DMS153 (cell line): ENCODE measurements at regions not wholly inside any gene's neighbourhood (a gene's known extent, or its start where the extent isn't known, plus 50 kb on each side); places are given as distances from the start of the nearest gene placed in this dataset.

Source experiments
- DNase-seq: peaks from one replicate; lab custom pipeline; 2025; lab: John Stamatoyannopoulos, UW

DNA sequence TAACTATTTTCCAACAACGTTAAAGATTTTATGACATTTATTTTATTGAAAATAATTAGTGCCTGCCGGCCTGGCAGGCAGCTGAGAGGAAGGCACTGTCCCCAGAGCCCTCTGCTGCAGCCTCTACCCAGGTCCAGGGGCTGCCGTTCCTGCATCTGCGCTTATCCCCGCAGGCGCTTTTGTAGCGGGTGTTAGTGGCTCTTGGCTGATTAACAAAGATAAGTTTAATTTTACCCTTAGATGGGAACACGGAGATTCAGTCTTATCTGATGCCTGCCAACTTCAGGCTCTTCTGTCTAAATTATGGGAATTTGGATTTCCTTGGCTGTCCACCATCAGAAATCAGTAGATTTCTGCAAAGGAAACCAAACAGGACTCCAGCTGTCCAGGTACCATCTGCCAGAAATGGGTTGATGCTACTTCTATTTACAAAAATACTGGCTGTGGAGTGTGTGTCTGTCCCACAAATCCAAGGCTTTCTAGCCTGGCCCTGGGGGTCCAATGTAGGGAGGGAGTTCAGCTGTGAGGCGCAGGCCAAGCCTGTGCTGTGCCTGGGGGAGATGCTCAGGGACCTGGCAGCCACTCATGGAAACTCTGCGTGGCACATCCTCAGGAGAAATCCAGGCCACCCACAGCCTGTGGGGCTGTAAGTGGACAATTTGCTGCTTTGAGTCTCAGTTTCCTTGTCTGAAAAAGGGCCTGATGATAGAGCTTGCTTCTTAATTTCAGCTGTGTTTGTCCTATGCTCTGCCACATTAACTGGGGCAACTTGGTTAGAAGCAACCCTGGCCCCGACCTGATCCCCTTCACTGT, 62.0 kb upstream of the IGFBP3 start:
- DNase-seq = no peak

DNA sequence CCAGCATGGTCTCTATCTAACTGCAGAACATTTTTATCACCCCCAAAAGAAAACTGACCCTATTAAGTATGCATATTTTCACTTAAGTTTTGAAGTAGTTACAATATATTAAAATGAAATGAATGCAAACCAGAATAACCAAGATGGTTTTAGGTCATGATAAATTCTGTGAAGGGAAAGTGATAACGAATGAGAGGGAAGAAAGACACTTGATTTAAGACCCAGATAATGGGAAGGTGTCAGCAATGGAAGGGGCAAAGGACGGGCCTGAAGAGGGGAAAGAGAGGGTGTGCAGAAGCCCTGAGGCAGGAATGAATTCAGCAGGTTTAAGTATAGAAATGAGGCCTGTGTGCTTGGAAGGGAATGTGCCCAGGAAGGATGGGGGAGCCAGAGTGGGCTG, 61.1 kb upstream of the IGFBP3 start:
- DNase-seq = no peak

DNA sequence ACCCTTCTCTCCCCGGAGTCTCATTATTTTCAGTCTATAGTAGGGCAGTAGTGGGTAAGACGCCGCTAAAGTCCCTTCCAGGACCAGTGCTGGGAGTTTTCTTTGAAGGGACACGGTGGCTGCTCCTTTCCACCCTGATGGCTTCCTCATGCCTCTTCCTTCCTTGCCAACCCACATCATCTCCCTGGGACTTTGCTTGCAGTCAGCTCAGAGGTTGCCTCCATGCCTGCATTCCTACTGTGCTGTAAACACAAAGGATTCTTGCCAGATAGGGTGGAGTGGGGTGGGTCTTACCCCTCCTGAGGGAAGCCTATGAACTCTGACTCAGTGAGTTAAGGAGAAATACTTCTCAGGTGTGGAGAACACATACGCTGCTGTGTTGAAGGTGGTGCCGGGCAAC, 59.9 kb upstream of the IGFBP3 start:
- DNase-seq = no peak

DNA sequence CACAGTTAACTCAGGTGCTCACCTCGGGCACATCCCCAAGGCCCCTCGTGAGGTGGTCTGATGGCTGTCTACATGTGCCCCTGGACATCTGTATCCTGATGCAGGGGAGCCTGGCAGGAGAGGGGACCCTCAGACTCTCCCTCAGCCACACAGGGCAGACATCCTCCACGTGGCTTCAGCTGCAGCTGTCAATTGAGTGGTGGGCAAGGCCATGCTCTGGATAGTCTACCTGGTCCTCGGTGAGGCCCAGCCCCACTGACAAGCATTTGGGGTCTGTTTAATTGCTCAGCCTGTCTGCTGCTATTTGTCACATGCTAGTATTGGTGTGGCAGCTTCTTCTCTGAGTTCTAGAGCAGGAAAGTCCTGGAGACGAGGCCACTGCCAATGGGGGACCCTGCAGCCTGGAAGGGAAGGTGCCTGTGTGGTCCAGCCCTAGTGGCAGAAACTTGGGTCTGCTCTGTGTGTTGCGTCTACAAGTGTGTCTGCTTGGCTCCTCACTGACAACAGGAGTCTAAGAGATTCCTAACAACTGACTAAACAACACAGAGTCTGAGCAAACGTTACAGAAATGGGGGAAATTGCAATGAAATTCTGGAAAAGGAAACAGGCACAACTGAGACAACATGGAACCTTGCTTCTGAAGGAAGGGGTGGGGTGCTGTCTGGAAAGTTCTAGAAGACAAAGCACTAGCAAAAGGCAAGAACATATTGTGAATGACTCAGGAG, 59.3 kb upstream of the IGFBP3 start:
- DNase-seq = no peak

DNA sequence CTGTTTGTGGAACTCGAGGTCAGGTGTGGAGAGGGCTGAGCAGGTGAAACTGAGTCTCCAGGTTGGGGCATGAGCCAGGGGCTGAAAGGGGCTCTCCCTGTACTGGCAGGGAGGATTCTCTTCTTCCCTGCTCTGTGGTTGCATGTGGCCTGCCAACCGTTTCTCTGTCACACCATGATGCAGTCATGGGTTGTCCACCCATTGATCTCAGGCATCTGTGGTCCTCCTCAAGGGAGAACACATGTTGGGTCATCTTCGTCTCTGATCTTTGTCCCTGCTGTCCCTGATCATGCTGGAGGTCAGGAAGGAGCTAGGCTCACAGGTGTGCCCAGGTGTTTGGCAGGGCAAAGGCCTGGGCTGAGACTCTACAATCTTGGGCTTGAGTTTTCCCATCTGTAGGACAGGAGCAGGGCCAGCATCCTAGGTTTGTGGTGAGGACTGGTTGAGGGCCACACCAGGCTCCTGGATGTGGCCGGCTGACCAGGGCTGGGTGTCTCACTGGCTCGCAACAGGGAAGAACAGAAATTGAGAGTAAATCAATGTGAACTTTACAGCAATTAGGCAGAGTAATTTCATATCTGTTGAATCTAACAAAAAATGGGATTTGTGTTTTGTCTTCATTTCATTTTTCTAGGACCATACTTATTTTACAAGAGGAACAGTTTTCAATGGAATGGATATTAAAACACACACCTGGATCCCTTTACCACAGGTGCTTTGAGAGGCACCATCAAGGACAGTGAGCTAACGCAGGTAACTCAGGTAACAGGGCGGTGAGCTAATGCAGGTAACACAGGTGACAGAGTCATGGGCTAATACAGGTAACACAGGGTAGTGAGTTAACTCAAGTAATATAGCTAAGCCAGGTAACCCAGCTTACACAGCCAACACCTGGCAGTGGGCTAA, 58.5 kb upstream of the IGFBP3 start:
- DNase-seq = no peak

DNA sequence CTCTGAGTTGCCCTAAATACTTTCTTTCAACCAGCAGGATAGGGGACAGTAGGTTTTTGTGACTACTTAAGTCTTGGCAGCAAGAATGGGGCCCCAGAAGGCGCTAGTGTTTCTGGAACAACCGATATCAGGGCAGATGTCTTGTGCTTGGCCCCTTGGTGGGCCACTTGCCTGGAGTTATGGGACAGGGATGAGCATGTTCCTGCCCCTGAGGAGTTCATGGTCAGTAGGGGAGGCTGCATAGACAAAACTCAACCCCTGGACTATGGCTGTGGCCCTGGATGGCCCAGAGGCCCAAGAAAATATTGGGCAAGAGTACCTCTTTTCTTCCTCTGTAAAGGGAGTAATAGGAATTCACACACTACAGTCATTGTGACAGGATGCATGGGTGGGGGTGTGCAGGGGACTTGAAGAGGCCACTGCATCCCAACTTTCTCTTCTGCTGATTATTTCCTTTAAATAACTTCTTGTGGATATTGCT, 57.7 kb upstream of the IGFBP3 start:
- no peak for DNase-seq

DNA sequence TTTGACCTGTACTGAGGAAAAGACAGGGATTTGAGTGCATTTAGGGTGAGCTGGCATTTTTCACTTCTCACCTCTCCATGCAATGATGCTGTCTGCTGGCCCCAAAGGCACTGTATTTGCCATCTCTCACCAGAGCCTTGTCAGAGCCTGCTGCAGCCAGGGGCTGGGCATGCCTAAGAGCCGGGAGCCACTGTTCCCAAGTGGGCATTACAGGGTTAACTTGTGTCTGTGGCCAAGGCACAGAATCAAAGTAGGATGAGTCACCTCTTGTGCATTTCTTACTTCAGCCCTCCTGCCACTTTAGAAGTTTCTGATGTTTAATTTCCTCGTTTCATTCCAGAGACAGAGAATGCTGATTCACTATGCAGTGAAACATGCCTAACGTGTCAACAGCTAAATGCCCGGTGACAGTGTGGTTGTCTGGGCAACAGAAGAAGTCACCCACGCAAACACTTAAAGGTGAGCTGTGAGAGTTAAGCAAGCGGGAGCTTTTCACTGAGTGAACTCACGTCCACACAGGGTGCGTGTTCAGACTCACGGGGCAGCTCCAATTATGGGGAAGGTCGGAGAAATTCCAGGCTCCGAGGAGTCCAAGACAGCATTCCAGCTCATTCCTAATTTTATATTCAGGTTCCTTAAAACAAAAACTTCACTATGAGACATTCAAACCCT, 57.1 kb upstream of the IGFBP3 start:
- peak; percentile 34 for DNase-seq

DNA sequence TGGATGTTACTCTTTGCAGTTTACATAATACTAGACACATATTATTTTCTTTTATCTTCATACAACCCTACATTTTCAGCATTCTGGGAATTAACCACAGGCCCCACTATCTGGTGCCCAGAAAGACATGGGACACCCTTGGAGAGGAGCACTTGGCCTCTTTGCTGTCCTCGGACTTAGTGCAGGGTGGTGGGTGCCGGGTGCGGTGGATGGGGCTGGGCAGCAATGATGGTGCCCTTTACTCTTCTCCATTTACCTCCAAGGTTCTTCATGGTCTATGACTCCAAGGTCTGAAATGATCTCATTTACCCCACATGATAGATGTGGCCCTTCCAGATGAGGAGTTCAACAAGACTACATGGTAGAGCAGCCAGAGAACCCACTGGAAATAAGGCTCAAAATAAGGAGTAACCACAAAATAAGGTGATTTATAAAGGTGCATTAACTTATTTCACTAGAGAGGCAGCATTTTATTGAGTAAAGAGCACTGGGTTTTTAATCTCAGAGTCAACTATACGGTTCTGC, 56.2 kb upstream of the IGFBP3 start:
- DNase-seq = no peak

DNA sequence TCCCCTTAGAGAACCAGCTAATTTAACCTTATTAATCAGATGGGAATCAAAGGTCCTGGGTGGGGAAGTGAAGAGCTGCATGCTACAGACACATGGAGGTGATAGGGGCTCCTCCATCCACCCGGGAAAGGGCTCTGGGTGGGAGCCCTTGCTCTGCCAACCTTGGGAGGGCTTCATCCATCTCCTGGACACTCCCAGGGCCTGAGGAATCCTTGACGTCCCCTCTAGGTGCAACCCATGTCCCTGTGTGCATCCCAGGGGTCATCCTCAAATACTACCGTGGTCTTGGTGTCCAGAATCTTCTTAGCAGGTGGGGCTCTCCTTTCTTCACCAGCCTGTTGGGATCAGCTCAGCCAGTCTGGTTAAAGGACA, 55.4 kb upstream of the IGFBP3 start:
- DNase-seq = no peak

DNA sequence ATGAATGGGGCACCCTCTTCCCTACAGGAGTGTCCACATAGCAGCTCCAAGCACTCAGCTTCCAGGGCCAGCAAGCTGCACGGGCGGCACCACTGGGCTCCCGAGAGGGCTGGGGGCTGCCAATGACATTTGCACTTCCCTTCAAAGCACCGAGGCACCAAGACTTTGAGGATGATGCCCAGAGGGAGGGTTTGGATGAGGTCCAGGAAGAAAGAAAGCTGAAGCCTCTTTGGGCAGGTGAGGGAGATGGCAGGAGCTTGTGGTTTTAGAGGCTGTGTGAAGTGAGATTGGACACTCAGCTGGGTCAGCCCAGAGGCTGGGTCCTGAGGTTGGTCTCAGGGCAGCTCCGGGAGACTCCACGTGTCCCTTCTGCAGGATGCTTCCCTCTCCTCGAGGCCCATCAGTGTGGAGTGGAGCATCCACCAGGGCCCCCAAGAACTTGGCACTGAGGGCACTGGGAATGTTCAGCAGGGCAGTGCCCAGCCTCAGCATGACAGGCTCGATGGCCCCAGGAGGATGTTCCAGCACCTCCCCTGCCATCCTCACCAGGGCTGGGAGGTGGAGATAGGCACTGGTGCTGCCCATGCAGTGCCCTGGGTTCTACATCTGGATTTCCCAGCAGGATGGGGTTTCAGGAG, 54.9 kb upstream of the IGFBP3 start:
- no peak for DNase-seq

DNA sequence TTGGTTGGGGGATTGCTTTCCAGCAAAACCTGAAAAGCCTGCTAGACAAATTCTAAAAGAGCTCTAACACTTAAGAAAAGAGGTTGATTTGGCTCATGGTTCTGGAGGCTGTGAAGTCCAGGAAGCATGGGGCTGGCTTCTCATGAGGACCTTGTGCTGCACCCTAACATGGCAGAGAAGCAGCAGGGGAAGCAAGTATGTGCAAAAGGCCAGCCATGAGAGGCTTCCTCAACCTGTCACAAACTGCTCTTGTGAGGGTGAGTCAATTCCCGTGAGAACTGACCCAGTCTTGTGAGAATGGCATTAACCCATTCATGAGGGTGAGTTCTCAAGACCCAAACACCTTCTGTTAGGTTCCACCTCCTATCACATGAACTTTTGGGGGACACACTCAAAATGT, 54.3 kb upstream of the IGFBP3 start:
- no peak for DNase-seq

DNA sequence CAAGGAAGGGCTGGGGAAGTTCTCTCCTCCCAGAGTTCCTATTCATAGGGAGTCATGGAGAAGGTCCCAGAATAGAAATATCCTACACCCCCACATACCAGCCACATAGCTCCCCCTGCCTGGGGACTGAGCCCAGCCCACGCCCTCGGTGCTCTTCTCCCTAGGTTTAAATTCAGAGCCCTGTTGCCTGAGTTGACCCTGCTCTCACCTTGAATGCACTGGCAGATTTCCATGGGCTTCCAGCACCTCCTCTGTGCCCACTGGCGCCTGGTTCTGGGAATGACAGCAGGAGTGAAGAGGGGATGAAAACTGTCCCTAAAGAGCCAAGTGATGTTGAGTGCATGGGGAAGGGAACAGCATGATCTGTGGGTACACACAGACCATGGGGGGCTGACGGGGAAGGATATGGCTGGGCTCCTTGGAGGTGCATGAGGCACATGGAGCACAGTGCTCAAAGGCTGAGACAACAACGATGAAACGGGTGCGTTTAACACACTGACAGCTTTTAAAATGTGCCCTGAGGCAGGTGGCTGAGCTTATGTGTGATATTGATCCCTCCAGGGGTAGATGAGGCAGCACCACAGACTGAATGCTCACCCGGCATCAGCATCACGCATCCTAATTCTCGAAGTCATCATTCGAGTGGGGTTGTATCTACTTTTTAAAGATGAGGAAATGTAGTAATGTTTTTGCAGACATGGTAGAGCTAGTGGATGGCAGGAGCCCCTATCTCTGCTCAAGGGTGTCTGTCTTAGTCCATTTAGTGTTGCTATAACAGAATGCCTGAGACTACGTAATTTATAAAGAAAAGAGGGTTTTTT, 53.7 kb upstream of the IGFBP3 start:
- no peak for DNase-seq

DNA sequence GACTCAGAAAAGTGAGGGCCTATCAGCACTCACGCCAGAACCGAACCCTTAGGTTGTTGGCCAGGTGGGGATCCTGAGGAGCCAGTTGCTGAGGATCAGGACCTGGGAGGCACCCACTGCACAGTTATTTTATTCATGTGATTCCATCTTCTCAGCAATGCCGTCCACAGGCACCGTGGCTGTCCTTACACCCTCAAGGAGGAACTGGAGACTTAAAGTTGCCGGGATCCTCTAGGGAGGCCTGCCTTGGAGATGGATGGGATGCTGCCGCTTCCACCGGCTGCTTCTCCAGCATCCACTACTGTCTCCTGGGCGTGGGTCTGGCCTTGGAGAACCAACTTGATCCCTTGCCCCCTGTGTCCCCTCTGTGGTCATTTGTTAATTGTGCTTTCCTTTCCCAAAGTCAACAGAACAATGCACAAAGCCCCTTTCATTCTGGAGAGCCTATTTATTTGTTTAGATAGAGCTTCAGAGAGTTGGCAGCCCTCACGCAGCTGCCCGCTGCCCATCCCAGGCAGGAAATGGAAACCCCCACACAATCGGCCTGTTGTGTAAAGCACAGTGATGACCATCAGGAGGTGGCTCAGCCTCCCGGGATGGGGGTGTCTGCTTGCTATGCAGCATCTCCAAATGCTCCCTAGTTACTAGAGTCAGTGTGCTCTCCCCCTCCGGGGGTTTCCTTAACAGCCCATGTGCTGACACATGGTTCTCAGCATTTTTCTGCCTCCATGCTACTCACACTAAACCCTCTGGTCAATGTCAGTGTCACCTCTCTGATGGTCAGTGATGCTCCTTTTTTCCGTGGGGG, 52.9 kb upstream of the IGFBP3 start:
- peak; percentile 30 for DNase-seq

DNA sequence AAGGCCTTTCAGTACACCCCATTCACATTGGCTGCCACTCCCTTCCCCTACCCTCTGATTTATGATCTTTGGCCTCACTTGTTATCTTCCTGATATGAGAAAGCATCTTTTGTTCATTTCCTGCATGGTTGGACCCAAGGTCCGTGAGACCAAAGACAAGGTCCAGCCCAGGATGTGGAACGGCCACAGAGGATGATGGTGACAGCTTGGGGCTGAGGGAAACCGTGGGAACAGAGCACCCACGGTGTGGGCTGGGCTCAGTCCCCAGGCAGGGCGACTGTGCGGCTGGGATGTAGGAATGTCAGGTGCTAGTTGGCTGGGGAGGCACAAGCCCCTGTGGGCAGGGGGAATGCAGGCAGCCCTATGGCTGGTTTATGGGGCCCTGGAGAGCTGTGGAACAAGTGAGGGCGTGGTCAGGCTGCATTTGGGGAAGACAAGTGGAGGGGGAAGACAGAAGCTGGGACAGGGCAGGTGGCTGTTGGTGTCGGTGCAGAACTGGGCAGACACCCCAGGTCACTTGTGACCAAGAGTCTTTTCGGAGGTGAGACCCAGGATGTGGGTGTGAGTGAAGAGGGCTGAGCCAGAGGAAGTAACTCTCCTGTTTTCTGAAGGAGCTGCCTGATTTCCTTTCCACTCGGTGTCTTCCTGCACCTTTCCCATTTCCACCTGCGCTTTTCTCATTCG, 51.7 kb upstream of the IGFBP3 start:
- DNase-seq = no peak

DNA sequence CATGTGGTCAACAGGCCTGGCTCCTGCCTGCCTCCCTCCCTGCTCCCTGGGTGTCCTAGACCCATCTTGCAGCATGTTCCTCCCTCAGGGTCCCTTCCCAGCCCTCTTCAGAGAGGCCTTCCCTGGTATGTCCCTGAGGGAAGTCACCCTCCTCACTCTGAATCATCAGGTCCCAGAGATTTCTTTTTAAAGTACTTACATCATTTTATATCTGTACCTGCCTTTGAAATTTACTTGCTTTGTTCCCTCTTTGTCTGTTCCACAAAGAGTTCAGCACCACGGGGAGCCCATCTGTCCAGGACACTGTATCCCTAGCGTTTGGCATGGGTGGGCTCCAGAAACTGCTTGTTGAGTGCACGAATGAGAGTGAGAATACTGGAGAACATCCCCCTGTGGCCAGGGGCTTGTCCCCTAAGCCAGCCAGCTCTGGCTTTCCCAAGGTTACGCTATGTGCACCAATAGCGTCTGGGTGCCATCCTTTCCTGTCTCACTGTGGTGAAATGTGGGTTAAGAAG, 50.6 kb upstream of the IGFBP3 start:
- no peak for DNase-seq

DNA sequence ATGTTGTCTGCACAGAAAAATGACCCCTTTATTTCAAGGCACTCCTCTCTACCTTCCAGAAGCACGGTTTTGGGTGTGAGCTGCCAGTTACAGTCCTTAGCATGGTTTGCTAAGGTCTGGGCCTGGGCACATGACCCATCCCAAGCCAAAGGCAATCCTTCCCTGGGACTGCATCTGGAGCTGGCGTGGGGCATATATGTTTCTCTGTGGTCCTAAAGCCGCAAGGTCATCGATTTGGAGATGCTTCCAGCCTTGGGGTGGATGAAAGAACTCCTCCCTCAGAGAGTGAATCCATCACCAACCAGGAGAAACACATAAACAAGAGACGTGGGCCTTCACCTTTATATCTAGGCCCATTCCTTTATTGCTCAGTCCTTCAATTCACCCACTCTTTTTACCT, 50.1 kb upstream of the IGFBP3 start:
- DNase-seq = no peak
